ENCODE measurements at regions not wholly inside any gene's neighbourhood (a gene's known extent, or its start where the extent isn't known, plus 50 kb on each side); places are given as distances from the start of the nearest gene placed in this dataset.

DNA sequence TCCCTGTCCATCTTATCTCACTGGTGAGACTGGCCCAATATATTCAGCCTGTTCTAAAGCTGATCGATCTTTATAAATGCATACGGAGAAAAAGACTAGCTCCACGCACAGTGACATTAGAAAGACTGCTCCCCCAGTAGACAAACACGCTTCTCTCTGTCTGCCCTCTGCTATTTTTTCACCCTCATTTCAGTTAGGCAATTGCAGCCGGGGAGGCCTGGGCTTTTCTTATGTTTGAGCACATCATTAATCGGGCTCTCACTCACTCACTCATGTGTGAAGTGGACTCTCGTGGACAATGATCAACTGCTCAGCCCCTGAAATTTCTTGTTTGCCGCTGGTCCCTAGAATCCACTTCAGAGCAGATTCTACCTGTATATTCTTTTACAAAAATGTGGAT is 824.7 kb upstream of the TENM3 start:
- DNase-seq (ENCODE audit: low spot score) = no peak

DNA sequence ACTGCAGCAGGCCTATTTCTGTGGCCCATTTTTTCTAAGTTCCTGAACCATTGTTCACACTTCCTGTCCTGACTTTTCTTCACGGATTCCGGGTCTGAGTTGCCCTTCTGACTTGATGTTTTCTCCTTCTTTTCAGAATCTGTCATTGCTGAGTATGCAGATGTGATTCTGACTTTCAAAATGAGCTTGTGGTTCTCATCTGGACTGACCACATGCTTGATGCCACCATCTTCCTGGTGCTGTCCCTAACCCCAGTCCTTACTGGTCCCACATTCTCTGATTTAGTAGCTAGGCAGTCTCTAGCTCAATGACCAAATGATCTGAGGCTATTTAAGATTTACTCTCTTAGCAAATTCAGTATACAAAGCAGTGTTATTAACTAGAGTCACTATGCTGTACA is 822.3 kb upstream of the TENM3 start:
- no peak for DNase-seq (ENCODE audit: low spot score)

DNA sequence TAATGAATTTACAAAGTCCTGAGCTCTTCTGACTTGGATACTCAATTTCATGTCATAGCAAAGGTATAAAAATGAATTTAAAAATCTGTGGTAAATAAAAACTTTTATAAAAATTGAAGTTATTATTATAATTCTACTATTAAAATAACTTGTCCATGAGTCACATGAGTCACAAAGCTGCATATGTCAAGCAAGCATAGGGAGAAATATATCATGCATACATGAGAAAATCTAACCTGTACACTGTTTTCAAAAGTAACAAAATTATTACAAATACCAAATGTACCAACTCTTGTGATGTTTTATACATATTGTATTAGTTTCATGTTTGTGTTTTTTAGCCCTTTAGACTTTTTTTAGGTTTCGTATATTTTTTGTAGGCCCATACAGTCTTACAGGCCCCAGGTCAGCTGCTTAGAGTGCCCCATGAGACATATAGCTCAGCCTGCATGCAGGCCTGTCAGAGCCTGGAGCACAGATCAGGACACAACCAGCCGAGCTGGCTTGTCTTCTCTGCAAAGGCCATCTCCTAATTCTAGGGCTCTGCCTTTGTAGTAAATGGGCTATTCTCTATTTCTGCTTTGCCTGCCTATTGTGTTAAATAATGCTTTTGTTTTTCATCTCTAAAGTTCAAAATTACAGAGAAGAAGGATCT is 818.7 kb upstream of the TENM3 start:
- no peak for DNase-seq (ENCODE audit: low spot score)

DNA sequence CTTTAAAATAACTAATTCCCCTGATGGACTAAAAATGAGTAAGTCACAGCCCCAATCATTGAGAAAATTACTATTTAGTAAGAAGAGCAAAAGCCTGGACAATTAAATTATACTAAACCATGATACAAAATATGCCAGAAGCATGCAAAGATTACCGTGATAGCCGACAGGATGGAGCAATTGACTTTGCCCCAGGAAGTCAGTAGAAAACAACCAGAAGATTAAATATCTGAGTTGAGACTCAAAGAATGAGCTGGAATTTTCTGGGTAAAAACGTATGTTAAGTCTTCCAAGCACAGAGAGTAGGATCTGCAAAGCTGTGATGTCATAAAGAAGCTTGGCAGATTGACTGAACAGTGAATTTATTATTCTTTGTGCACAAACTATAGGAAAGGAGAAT is 816.1 kb upstream of the TENM3 start:
- no peak for DNase-seq (ENCODE audit: low spot score)

DNA sequence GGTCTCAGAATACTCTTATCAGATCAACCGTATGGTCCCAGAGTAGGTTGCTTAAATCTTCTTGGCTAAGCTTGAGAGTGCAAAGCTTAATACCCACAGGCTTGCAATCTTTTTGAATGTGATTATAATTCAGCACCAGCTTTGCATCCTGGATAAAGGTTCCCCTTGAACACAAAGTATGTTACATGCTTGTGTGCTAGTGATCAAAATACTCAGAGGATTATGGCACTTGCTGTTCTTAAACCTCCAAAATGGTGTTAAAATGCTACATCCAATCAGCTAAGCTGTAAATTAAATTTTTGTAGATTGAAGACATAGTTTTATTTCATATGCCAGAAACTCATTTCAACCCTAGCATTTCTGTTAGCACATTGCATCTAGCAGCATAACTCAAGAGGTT is 812.2 kb upstream of the TENM3 start:
- DNase-seq (ENCODE audit: low spot score) = no peak

DNA sequence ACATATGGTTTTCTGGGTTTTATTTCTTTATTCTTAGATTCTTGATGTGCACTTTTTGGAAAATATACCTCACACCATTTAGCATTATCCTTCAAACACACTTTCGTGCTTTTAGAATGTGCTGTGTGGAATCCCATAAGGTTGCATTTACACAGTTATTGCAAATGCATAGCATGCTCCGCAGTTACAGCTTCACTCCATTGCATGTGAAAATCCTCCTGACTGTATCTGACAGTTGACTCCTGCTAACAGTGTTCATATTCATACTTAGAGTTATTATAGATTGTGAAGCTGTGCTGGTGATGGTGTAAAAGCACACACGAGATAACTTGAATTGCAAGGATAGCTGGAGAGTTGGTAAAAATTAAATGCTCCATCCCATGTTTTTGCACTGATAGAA is 811.5 kb upstream of the TENM3 start:
- DNase-seq (ENCODE audit: low spot score) = no peak

DNA sequence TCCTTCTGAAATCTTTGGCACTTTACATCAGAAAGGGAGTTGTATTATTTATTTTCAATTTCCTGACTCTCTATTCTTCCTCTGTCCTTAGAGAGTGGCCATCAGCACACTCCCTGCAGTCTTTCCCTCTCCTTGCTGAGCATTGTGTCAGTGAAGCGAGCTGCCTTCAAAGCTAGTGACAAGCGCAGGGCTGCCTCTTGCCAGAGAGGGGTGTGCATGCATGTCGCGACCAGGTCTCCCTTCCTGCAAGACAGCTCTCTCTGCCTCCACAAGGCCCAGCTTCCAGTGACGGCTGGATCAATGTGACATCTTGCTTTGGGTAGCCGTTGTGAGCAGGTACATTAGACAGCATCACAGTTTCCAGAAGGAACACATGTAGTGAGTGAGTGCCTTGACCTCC is 810.9 kb upstream of the TENM3 start:
- DNase-seq (ENCODE audit: low spot score) = no peak

DNA sequence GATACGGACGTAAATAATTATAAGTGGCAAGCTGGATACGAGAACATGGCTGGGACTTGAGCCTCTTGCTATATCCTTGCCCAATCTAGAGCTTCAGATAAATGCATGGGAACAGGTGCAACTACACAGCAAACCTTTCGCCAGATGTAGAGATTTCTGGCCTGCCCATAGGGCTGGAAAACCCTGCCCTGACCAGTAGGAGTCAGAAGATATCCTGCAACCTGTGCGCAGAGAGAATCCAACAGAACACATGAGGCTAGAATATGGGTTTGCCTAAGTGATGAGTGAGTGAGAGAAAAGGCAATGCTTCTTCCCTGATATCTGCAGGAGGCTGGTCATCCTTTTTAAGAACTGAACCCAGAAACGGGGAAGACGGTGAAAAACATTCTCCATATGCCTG is 805.3 kb upstream of the TENM3 start:
- DNase-seq (ENCODE audit: low spot score) = no peak

DNA sequence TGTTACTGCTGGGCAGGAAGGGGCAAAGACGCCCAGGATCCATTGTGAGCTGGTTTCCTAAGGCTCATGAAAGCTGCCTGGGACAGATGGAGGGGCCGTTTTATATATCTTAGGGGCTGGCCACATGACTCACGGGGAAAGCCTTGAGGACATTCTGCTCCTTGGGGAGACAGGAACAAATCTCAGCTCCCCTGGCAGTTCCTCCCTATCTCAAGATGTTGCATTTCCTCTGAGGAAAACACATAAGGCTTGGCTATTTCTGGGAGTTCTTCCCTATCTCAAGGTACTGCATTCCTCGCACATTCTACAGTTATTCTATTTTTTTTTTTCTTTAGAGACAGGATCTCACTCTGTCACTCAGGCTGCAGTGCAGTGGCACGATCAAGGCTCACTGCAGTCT is 804.6 kb upstream of the TENM3 start:
- no peak for DNase-seq (ENCODE audit: low spot score)

DNA sequence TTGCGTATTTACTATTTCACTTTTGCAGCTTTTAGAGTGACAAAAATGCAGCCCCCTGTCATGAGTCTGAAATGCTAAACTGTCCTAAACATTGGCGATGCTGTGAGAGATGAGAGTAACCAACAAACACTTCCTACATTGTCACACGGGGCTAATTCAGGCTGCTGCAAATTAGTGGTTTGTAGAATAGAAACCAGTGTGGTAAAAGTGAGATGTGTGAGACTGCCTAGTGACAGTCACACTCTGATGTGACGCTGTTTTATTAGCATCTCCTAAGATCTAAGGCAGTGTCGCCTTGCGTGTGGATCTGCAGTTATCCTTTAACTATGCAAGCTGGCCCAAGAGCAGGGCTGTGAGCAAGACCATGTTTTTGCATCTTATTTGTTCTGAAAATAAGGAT is 800.2 kb upstream of the TENM3 start:
- DNase-seq (ENCODE audit: low spot score) = no peak

DNA sequence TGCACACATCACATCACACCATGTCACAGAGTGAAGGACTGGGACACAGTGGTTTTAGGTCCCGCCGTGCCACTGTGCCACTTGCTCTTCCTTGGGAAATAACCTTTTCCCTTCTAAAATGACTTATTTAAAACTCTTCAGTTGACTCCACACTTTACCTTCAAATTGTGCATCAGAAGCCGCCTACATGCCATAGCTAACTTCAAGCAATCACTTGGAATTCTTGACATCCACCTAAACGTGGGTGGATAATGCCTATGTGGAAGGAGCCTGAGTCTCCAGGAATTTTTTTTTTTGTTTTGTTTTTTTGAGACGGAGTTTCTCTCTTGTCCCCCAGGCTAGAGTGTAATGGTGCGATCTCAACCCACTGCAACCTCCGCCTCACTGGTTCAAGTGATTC is 777.4 kb upstream of the TENM3 start:
- no peak for DNase-seq (ENCODE audit: low spot score)

DNA sequence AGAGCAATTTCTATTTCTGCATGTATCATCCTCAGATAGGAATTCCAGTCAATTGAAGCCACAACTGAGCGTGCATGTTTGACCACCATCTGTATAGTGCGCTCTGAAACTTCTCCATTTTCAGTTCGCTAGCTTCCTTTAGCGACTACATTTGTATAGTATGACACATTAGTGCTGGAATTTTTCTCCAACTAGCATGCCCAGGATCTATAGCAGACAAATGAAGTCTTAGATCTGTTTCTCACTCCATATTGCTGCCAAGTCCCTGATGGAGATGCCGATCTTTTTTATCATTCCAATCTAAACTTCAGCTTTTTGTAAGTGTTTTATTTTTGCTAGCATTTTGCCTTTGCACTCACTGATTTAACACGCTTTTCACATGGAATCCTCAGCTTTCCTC is 774.8 kb upstream of the TENM3 start:
- DNase-seq (ENCODE audit: low spot score) = no peak

DNA sequence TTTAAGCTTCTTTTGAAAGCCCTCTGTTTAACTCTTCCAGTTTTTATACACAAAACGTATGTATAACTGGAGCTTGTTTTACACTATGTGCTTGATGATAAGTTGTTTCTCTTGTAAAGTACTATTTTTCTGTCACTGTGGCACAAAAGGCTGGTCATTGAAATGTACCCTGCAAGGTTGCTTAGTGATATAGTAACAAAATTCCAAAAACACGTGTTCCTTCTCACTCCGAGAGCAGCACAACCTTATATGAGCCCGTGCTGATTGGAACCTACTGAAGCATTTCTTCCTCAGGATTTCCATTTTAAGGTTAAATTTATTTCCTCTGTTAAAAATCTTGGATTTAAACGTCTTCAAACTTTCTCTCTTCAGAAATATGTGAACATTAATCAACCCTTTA is 772.9 kb upstream of the TENM3 start:
- no peak for DNase-seq (ENCODE audit: low spot score)

DNA sequence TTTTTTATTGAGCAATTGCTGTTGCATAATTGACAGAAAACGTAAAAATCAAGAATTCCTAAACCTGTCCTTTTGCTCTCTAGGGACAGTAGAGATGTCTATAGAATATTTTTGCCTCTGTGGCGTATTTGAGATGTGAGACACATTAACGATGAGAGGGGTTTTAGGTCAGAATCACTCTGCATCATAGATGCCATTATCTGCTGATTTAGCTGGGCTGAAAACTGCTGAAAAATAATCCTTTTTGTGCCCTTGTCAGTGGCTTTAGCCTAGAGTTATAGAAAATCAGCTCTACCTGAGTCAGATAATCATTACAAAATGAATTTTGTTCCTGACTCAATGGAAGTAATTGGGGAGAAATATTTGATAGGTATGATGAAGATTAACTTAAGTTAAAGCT is 767.8 kb upstream of the TENM3 start:
- DNase-seq (ENCODE audit: low spot score) = no peak

DNA sequence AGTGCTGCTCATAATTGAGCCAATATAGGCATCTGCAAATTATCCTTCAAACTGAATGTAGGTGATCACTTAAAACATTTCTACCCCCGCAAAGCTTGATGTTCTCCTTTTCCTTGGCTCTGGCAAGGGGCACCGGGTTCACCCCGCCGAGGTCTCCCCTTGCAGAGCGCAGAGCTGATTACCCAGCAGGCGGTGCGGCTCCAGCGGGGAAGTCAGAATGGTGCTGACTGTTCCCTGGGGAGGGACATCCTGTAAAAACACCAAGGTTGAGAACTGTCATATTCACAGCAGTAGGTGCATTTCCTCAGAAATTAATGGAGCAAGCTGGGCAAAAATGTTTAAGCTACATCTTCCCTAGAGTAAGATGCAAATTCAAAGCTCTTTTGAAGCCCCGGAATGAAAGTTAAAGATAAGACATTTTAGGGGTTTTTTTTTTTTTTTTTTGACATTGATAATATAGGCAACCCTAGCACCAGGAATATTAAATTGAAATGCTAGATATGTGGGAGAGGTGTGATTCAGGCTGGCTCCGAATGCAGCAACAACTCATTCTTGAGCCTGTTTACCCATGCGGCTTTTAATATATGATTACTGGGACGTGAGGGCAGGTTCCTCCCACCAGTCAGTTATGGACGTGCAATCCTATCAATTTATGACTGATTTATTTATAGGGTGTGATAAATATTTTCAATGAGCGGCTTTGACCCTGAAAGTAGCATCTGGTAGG is 767.3 kb upstream of the TENM3 start:
- DNase-seq (ENCODE audit: low spot score) = no peak

DNA sequence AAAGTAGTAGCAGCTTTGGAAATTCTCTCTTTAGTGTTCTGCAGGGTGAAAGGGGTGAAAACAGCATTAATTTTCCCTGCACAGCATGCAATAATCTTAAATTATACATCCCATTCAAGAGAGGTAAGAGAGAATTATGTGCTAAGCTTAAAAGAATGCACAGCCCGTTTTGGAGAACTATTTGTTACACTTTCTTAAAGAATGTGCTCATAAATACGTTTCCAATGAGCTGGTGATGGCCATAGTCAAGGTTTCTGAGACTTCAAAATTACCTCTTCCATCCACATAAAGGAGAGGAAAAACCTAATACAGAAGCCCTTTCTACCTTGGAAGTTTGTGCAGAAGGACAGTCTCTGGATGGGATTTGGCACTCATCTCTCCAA is 766.7 kb upstream of the TENM3 start:
- DNase-seq (ENCODE audit: low spot score) = no peak

DNA sequence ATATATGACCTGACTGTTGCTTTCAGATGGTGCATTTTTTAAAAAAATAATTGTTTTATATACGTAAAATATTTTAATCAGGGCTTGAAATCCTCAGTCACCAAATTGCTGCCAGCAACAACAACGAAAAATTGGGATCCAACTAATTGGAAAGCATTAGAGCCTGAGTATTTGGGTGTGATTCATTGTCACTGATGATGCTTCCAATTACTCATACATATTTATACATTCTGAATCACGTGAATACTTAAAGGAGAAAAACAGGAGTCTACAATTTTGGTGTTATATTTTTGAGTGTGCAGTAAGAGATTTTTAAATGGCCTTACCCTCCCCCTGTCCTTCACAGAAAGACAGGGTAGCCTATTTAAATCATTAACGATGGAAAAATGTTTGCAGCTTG is 765.6 kb upstream of the TENM3 start:
- DNase-seq (ENCODE audit: low spot score) = no peak

DNA sequence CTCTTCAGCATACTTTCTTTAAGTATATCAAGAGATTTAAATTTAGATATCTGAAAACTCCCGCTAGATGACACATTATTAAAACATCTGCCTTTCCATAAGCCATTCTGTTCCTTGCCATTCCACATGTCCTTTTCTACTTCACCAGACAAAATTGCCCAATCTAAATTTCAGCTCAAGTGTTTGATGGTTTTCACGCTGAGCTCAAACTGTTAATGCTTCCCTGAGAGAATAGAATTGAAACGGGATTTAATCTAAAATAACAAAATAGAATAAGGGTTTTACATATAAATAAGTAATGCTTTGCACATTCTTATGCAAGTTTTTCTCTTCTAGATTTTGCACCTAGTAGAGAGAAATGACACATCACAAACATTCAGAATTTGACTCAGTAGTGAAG is 764.5 kb upstream of the TENM3 start:
- no peak for DNase-seq (ENCODE audit: low spot score)

DNA sequence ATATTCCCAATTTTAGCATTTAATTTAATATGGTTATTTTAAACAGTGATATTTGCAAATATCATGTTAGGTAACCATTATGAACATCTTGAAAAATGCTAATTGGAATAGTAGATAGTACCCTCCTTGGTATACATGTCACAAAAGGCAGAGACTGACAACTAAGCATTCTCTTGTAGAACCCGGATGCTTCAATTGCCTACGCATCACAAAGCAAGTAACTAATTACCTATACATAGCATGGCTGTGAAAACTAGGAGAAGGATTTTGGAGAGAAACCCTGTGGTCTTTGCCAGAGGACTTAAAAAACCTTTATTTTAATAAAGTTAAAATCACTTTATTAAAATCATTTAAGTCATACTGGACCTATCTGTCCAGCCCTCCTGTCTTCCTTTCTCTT is 764.1 kb upstream of the TENM3 start:
- DNase-seq (ENCODE audit: low spot score) = no peak

DNA sequence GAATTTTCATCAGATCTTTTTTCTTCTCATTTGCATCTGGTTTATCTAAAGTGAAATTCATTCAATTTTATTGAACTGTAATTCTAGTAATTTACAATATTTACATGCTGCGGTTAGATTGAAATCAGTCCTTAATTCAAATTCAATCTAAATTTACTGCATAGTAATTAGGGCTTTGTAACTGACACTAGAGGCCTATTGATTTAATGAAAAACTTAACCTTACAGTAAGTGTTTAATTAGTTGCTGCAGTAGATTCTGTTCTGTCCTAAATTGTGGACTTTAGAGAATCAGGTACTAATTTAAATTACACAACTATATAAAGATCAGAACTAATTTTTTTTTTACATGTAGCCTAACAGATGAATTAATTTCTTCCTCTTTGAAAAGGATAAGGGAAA is 758.8 kb upstream of the TENM3 start:
- no peak for DNase-seq (ENCODE audit: low spot score)

DNA sequence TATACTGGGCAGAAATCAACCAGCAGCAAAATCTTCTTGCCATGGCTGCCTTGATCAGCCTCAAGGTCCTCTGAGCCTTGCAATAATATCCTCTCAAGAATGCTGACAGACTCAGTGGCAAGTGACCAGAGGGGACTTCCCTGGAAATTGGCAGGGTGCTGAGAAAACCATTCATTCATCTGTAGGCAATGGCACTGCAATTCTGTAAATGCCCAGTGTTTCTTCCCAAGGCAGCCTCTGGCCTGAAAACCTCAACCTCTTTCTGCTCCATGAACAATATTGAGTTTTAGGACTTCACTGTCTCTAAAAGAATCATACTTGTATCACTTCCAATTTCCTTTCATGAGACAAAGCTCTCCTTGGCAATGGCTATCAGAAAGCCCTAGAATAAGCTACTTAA is 754.3 kb upstream of the TENM3 start:
- no peak for DNase-seq (ENCODE audit: low spot score)

DNA sequence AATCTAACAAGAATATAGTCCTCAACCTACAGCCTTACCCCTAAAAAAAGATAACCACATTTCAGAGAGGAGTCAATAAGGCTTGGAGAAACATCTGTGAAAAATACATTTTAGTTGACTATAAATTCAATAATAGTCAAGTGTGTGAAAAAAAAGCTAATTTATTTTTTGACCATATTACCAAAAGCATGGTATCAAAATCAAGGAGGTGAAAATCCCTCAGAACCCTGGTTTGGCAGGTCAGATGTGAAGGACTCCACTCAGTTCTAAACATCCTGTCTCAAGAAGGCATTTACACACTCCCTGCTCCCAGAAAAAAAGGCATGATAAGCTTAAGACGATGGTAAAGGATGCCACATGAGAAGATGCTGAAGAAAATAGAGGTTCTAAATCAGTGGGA is 745.1 kb upstream of the TENM3 start:
- no peak for DNase-seq (ENCODE audit: low spot score)

DNA sequence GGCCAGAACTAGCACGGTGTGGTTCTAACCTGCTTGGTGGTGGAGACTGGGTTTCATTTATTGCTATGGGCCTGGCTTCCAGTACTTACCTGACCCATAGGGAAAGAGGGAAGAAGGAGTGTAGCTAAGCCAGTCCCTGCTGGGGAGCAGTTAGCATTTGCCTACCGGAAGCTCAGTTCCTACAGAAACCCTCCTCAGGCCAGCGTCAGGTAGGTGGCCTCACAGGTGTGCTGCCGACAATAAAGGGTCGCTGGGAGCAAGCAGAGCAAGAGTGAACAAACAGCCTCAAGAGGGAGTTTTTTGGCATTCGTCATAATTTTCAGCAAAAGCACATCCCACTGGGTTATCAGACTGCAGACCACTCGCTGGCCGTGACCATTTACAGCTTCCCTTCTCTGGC is 740.6 kb upstream of the TENM3 start:
- no peak for DNase-seq (ENCODE audit: low spot score)

DNA sequence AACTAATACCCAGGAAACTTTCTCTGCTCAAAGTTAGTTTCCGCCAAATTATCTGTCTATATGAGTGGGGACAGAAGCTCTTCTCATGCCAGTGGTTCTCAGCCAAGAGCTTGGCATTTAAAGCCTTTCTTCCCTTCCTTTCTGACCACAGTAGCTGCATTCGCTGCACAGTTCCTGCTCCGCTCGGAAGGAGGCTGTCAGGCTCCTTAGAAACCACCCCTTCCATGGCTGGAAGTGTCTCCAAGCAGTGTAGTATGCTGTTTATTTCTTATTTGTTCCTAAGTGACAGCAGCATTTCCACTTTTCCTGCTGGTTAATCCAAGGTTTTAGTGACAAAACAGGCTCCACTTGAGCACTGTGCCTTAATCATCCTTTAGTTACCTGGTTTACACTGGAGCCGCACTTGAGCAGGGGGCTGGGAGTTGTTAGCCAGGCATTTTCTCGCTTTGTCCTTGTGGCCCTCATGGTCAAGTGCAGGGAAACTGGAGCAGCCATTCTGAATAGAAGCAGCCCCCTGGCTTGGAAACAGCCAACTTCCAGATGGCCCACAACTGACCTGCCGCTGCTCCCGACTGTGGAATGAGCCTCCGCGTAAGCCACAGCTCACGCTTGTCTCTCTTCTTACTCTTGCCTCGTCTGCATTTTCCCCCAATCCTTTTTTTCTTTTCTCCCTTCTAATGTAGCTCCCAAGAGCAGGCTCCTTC is 739.4 kb upstream of the TENM3 start:
- DNase-seq (ENCODE audit: low spot score) = no peak
